Neural progenitor cell (in vitro differentiated cells): ENCODE measurements at regions not wholly inside any gene's neighbourhood (a gene's known extent, or its start where the extent isn't known, plus 50 kb on each side); places are given as distances from the start of the nearest gene placed in this dataset.

Experiments used
- DNase-seq: peaks from one replicate; pipeline ENCODE4 v3.0.0-alpha.2; 2016; ENCODE audit warnings: low spot score
- H2AFZ ChIP-seq: fragments of 200-600 bp; sonication (generic); replicated peaks from 2 replicates; pipeline ENCODE4 v1.6.1; 2016; ENCODE audit warnings: antibody characterized with exemption
- H3F3A ChIP-seq: fragments of 200-600 bp; sonication (generic); 2 replicates; pipeline ENCODE4 v1.6.1; 2016; ENCODE audit warnings: antibody characterized with exemption, low read depth
- H3K27ac ChIP-seq: fragments of 200-600 bp; sonication (generic); 2 replicates; pipeline ENCODE4 v1.5.1; 2016; ENCODE audit warnings: mild to moderate bottlenecking
- H3K27me3 ChIP-seq: fragments of 200-600 bp; sonication (generic); 2 replicates; pipeline ENCODE4 v1.6.1; 2016; ENCODE audit warnings: mild to moderate bottlenecking, moderate library complexity
- H3K36me3 ChIP-seq: fragments of 200-600 bp; sonication (generic); 2 replicates; pipeline ENCODE4 v1.5.1; 2016
- H3K4me1 ChIP-seq: fragments of 200-600 bp; sonication (generic); 2 replicates; pipeline ENCODE4 v1.6.1; 2016; ENCODE audit warnings: mixed run types
- H3K4me2 ChIP-seq: fragments of 200-600 bp; sonication (generic); 2 replicates; pipeline ENCODE4 v1.6.1; 2016
- H3K4me3 ChIP-seq: fragments of 200-600 bp; sonication (generic); 2 replicates; pipeline ENCODE4 v1.5.1; 2016
- H3K79me2 ChIP-seq: fragments of 200-600 bp; sonication (generic); 2 replicates; pipeline ENCODE4 v1.6.1; 2016; ENCODE audit warnings: low read depth
- H3K9ac ChIP-seq: fragments of 200-600 bp; sonication (generic); 2 replicates; pipeline ENCODE4 v1.6.1; 2016
- H3K9me3 ChIP-seq: fragments of 200-600 bp; sonication (generic); 2 replicates; pipeline ENCODE4 v1.5.1; 2016; ENCODE audit warnings: low read depth
- H4K20me1 ChIP-seq: fragments of 200-600 bp; sonication (generic); 2 replicates; pipeline ENCODE4 v1.6.1; 2016; ENCODE audit warnings: low read depth
- H3K27ac Mint-ChIP-seq: 3 replicates; pipeline ENCODE4 v1.8.0; 2021; ENCODE audit warnings: mixed read lengths
- H3K27me3 Mint-ChIP-seq: 2 replicates; pipeline ENCODE4 v1.8.0; 2022; ENCODE audit warnings: low read depth, mild to moderate bottlenecking, inconsistent platforms, moderate library complexity, mixed read lengths; ENCODE audit not compliant: insufficient read depth
- H3K36me3 Mint-ChIP-seq: 3 replicates; pipeline ENCODE4 v1.8.0; 2021; ENCODE audit warnings: mixed read lengths
- H3K4me1 Mint-ChIP-seq: 3 replicates; pipeline ENCODE4 v1.8.0; 2021; ENCODE audit warnings: mixed read lengths
- H3K4me3 Mint-ChIP-seq: 3 replicates; pipeline ENCODE4 v1.8.0; 2021; ENCODE audit warnings: mild to moderate bottlenecking, moderate library complexity, mixed read lengths
- H3K9me3 Mint-ChIP-seq: 3 replicates; pipeline ENCODE4 v1.8.0; 2020; ENCODE audit warnings: mixed read lengths
- CTCF ChIP-seq: fragments of 200-600 bp; sonication (generic); IDR thresholded peaks from 2 replicates; pipeline ENCODE4 v1.5.1; 2017; ENCODE audit warnings: antibody characterized with exemption, mild to moderate bottlenecking
- EZH2 ChIP-seq: fragments of 200-600 bp; sonication (generic); IDR thresholded peaks from 2 replicates; pipeline ENCODE4 v1.6.1; 2017; ENCODE audit warnings: antibody characterized with exemption, mild to moderate bottlenecking, moderate library complexity
- EZH2phosphoT487 ChIP-seq: fragments of 200-600 bp; sonication (generic); IDR thresholded peaks from 2 replicates; pipeline ENCODE4 v1.6.1; 2017; ENCODE audit warnings: antibody characterized with exemption

GRCh38 chr15:29873264-29873663 is 51.0 kb upstream of the TJP1 start:
- Mint-ChIP-seq H3K4me3 (no peak overlapping the region), H3K27me3 (peaks cover 4% of the 10 kb centered on the region), H3K27ac (no peak overlapping the region), H3K36me3 (no peaks in the 10 kb centered on the region), H3K4me1 (peaks cover 17% of the 10 kb centered on the region), H3K9me3 (no peaks in the 10 kb centered on the region)
- no peak overlapping the region for H3K9ac ChIP-seq
- H3K9me3 ChIP-seq = no peaks in the 10 kb centered on the region
- no peak overlapping the region for H3K27ac ChIP-seq
- no peak overlapping the region for H3K4me2 ChIP-seq
- no peaks in the 10 kb centered on the region for H3K36me3 ChIP-seq
- no peaks in the 10 kb centered on the region for H3F3A ChIP-seq
- no peak for DNase-seq
- no peak overlapping the region for H2AFZ ChIP-seq
- H4K20me1 ChIP-seq = no peaks in the 10 kb centered on the region
- H3K27me3 ChIP-seq = no peaks in the 10 kb centered on the region
- H3K79me2 ChIP-seq = no peaks in the 10 kb centered on the region
- no peak overlapping the region for H3K4me3 ChIP-seq
- TF ChIP-seq CTCF (no peak), EZH2 (no peak), EZH2phosphoT487 (no peak)
- H3K4me1 ChIP-seq = peaks cover 15% of the 10 kb centered on the region

- H3K27ac ChIP-seq = no peak overlapping the region
- no peaks in the 10 kb centered on the region for H3K9me3 Mint-ChIP-seq
- no peaks in the 10 kb centered on the region for H3F3A ChIP-seq
- H3K36me3 Mint-ChIP-seq = no peaks in the 10 kb centered on the region
- H3K4me3 ChIP-seq = no peak overlapping the region
- peaks cover 4% of the 10 kb centered on the region for H3K27me3 Mint-ChIP-seq
- H4K20me1 ChIP-seq = no peaks in the 10 kb centered on the region
- no peak overlapping the region for H3K9ac ChIP-seq
- H3K79me2 ChIP-seq = no peaks in the 10 kb centered on the region
- H3K4me3 Mint-ChIP-seq = no peak overlapping the region
- no peak overlapping the region for H3K4me2 ChIP-seq
- H3K27ac Mint-ChIP-seq = no peak overlapping the region
- no peak for DNase-seq
- no peaks in the 10 kb centered on the region for H3K9me3 ChIP-seq
- no peaks in the 10 kb centered on the region for H3K27me3 ChIP-seq
- no peak overlapping the region for H2AFZ ChIP-seq
- no peak for TF ChIP-seq EZH2
- peaks cover 15% of the 10 kb centered on the region for H3K4me1 ChIP-seq
- no peaks in the 10 kb centered on the region for H3K36me3 ChIP-seq
- peaks cover 17% of the 10 kb centered on the region for H3K4me1 Mint-ChIP-seq
Measured at GRCh38 chr15:29872716-29873115, 50.4 kb upstream of the TJP1 start.
